ENCODE measurements at regions not wholly inside any gene's neighbourhood (a gene's known extent, or its start where the extent isn't known, plus 50 kb on each side); places are given as distances from the start of the nearest gene placed in this dataset.
A peak's percentile ranks its signal among the peaks of the same experiment; 100 is the strongest.
"Not testable (repeated sequence)": the region's sequence is repeated elsewhere in the genome, so short reads cannot be mapped to it uniquely, and the experiment has no call there.

DNA sequence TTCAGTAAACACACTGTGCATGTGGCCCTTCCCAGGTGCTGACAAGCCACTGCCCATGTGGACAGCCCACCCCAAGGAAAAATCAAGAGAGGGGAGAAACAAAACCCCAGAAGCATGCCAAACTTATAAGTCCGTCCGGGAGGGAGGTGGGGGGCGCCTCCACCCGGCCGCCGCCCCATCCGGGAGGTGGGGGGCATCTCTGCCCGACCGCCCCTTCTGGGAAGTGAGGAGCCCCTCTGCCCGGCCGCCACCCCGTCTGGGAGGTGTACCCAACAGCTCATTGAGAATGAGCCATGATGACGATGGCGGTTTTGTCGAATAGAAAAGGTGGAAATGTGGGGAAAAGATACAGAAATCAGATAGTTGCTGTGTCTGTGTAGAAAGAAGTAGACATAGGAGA, 53.8 kb upstream of the C2CD4B start:
- DNase-seq: no peak

DNA sequence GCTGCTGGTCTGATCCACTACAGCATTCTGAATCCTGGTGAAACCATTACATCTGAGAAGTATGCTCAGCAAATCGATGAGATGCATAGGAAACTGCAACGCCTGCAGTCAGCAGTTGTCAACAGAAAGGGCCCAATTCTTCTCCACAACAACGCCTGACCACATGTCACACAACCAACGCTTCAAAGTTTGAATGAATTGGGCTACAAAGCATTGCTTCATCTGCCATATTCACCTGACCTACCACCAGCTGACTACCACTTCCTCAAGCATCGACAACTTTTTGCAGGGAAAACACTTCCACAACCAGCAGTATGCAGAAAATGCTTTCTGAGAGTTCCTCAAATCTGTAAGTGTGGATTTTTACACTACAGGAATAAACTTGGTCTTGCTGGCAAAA, 54.7 kb upstream of the C2CD4B start:
- DNase-seq: no peak

DNA sequence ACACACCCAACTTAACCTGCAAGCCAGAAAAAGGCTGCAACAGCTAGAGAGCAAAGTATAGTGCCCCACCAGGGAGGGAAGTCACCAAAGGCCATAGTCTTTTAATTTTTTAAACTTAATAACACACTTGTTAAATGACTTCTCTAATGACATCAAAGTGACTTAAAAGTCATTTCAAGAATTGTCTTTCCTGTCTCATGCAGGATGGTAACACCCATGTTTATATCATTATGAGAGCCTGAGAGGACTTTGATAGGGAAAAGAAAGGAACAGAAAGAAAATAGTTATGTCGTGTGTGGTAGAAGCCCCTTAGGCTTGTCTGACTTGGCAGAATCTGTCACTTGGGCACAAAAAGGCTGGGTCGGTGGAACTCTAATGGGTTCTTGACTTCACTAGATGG, 57.9 kb upstream of the C2CD4B start:
- no peak for DNase-seq

DNA sequence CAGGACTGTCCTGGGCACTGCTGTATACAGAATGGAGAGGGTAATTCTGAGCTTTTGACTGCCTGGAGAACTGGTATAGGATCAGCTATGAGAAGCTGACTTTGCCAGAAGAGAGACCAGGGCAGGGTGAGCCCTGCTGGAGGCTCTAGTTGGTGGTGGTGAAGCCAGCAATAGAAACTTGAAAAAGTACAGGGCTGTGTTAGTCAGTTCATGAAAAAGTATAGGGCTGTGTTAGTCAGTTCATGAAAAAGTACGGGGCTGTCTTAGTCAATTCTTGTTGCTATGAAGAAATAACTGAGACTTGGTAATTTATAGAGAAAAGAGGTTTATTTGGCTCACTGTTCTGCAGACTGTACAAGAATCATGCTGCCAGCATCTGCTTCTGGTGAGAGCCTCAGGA, 63.5 kb upstream of the C2CD4B start:
- no peak for DNase-seq

DNA sequence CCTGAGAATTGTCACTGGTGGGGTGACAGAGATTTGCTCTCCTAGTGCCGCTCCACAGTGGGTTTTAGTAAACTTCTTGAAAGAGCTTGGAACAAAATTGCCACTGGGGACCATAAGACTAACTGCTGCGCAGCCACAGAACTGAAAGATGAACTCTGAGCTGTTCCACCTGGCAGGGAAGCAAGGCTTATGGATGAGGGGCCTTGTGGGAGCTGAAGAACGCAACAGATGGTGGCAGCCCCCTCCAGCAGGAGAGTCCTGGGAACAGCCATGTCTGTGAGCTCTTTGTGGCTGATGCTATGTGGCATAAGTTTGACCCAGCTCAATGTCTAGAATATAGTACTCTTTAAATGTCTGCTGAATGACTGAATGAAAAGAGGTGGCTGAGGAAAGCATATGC, 66.8 kb upstream of the C2CD4B start:
- no peak for DNase-seq

DNA sequence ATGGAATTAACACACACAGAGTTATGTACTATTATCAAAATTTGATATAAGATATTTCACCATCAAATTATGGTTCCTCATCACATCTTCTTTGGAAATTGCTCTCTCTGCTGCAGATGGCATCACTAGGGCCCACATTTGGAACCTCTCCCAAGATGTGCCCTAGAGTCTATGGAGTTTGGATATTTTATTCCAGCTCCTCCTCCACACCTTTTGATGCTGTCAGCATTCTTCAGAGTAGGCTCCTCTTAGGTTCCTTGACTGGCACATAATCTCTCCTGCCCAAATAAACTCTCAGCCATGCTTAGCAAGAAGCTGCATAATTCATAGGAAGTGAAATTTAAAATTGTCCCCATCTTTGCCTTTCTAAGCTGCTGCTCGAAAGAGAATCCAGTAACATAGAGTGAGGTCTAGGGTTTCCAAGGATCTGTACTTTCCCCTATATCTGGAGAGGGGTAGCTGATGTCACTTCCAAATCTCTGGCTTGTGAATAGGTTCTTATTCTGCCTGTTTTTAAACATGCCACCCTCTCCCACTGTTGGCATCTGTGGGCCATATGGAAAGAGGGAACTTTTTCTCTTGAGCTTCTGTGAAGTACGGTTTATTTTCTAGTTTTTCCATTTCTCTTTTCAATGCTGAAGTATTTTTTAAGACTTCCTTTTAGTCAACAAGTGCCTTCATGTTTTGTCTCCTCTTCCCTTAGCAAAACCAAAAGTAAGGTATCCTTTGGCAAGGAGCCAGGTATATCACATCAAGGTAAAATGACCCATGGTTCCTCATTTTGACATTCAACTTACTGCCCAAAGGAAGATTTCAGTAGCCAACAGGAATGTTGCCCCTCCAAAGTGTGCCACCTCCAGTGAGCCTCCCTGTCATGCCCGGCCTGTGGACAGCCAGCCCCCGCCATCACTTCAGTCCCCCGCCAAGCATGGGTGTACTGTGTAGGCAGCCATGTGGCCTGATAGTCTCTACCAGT, 75.3 kb upstream of the C2CD4B start:
- DNase-seq: no peak

DNA sequence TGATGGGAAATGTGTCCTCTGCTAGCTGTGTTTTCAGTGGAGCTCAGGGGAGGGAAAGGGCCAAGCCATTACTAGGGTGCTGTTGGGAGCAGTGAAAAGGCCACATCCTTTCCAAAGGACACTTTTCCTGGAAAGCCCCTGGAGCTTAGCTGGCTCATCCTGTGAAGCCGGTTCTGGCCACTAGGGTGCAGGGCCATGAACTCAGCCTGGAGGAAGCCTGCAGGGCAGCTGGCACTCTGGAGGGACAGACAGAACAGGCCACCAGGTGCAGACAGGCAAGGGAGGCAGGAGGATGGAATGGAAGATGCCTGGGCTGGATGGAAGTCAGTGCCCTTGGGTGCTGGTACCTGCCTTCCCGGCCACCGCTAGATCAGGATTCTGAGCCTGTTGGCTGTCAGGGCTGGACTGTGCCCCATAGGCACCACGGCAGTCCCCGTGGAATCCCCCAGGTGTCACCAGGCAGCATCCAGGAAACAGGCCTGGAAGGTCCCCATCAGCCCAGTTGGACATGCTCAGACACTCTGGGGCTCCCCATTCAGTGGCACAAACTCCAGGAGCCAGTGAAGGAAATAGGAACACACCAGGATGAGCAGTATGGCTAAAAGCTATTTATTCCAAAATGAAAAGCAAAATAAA, 76.2 kb upstream of the C2CD4B start:
- DNase-seq: no peak

DNA sequence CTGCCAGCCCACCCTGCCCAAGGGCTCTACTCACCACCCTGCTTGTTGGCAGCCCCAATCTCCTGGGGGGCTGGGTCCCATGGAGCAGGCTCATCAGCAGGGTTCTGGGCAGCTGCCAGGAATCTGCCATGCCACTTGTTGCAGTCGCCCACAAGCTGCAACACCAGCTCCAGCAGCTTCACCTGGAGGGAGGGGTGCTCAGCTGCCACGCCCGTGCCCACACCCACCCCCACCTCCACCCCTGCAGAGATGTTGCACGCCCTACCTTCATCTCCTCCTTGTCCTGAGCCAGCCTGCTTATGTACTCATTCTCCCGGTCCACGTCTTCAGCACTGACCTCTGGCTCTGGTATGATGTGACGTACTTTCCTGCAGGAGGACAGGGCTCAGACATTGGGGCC, 77.9 kb upstream of the C2CD4B start:
- DNase-seq: no peak

DNA sequence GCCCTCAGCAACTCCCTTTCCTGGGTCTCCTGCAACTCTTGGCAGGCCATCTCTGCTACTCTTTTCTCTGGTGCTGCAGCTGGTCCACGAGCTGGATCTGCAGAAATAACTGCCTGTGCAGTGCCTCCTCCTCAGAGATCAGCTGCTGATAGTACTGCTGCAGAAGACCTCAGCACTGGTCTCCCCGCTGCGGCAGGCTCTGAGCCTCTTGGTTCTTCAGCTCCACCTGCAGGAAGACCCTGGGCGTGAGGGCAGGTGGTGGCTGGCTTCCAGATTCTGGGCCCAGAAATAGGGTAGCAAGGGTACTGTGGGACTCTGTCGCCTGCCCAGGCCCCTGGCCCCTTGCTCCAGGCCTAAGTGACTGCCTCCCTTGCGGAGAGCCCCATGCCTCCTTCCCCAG, 79.7 kb upstream of the C2CD4B start:
- no peak for DNase-seq

DNA sequence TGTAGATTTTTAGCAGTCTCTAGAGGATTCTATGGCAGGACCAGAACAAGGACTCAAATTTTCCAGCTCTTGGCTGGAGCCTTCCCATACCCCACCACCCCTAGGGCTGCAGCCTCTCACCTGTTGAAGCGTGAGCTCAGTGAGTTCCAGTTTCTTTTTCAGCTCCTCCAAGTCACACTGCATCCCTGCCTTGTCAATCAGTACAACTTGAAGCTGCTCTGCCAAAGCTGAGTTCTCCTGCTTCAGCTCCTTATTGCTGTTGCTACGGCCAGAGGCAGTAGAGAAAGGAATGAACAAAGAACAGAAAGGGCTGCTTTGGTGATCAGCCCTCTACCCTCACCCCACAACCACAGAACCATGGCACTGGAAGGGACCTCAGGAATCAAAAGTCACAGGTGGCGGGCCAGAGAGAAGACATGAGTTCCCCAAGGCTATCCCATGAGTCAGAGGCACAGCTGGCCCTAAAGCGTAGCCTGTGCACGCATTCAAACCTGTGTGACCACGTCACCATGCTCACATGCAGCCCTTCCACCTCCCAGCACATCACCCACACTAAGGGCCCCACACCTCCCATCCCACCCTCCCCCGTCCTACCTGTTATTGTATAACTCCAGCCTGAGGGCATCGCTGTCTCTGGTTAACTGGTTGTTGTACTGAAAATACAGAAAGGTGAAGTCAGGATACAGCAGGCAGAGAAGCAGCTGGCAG, 83.3 kb upstream of the C2CD4B start:
- DNase-seq: no peak

DNA sequence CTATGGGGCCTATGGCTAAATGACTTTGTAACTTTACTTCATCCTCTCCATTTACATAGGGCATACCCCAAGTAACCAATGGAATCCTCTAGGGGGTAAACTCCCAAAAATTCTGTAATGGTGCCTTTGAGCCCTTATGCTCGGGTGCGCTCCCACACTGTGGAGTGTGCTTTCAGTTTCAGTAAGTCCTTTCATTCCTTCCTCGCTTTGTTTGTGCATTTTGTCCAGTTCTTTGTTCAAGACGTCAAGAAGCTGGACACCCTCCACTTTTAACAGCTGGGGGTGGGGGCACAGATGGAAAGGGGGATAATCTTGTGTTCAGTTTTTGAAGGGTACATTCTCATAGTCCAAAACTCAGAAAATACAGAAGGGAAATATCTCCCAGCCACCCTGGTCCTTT, 84.4 kb upstream of the C2CD4B start:
- DNase-seq: no peak

DNA sequence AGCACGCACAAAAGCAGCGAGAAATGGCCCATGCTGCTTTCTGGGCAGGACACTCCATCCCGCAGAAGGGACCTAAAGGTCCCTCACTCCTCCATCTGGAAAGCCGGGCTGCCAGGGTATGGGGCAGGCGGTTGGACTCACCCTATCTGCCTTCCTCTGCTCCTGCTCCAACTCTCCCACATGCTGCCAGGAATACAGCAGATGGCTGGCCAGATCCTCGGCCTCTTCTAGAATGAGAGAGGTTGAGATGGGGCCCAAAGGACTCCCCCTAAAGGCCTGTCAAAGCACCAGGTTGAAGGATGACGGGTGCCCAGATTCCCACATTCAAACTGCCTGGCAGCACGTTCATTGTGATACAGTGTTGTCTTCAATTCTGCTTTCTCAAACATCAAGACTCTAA, 85.1 kb upstream of the C2CD4B start:
- no peak for DNase-seq

DNA sequence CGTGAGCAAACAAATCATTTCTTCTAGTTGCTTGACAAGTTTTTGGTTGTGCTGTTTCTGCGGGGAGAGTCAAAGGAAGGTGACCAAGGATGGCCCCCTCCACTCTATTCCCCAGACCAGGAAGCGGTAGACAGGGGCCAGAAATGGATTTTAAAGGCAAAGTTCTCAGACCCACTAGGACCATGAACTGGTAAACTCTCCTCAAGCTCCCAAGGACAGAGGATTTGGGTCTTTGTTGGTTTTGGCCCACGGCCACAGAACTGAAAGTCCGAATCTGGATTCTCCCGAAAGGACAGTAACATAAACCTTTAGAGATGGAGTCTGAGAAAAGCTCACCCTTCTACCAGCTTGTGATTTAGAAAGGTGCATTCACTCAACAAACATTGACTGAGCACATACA, 85.9 kb upstream of the C2CD4B start:
- DNase-seq: no peak

DNA sequence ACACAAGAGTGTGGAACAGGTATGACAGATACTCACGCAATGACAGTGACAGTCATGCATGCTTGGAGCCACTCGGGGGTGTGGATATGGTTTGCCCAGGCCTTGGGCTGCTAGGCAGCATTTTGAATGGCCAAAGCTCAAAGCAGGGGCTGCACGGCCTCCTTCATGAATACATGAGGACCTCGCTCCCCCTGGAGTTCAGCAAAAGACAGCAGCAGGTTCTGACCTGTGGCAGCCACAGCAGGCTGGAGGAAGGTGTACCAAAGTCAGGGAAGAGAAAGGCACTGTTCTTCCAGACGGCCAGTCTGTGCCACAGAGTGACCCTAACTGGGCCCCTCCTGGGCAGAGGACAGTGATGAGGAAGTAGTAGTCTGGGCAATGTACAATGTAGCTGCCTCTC, 88.2 kb upstream of the C2CD4B start:
- DNase-seq: no peak

DNA sequence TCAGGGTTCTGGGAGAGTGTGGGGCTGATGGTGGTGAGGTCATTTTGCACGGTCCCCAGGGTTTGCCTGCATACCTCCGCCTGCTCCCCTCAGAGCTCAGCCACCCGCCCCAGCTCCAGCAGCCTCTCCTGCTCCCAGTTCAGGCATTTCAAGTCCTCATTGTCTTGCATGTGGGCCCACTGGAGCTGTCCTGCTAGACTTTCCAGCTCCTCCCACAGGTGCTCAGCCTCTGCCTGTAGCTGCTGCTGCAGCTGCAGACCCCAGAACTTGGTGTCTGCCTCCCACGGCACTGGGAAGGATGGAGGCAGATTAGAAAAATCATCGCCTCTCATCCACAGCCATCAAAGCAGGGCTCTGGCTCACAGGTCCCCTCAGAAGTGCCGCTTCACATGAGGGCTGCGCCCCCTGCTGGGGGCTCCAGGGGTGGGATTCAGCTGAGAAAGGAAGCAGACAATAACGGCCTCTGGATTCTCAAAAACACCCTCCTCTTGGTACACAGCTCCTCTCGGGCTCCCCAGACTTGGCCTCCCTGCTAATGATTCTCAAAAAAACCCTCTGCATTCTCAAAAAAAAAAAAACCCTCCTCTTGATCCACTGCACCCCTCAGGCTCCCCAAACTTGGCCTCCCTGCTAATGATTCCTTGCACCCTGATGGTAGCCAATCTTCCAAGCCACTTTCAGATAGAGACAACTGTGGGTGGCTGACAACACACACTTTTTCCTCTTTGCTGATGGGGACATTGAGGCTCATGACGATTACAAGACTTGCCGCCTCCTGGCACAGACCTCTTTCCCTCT, 89.3 kb upstream of the C2CD4B start:
- peak; percentile 49 for DNase-seq

DNA sequence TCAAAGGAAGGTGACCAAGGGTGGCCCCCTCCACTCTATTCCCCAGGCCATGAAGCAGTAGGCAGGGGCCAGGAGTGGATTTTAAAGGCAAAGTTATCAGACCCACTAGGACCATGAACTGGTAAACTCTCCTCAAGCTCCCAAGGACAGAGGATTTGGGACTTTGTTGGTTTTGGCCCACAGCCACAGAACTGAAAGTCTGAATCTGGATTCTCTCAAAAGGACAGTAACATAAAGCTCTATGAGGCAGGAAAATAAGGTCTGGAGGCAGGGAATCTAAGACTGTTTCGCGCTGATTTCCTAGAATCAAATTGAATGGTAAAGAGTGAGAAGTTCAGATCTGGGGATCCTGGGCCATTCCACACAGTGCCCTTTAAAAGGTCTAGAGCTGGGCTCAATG, 91.3 kb upstream of the C2CD4B start:
- not testable (repeated sequence) for DNase-seq

DNA sequence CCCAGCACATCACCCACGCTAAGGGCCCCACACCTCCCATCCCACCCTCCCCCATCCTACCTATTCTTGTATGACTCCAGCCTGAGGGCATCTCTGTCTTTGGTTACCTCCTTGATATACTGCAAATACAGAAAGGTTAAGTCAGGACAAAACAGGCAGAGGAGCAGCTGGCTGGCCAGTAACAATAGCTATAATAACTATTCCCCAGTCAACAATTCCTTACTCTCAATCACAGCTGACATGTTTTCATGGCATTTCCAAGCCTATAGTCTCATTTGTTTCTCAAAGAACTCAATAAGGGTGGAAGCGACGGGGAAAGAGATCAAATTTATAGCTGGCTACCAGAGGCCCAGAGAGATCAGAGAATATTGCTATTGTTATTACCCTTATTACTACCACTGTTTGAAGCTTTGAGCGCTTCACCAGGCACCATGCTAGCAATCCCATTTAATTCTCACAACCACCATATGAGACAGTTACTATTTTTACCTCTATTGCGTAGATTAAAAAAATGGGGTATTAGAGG, 93.0 kb upstream of the C2CD4B start:
- no peak for DNase-seq

DNA sequence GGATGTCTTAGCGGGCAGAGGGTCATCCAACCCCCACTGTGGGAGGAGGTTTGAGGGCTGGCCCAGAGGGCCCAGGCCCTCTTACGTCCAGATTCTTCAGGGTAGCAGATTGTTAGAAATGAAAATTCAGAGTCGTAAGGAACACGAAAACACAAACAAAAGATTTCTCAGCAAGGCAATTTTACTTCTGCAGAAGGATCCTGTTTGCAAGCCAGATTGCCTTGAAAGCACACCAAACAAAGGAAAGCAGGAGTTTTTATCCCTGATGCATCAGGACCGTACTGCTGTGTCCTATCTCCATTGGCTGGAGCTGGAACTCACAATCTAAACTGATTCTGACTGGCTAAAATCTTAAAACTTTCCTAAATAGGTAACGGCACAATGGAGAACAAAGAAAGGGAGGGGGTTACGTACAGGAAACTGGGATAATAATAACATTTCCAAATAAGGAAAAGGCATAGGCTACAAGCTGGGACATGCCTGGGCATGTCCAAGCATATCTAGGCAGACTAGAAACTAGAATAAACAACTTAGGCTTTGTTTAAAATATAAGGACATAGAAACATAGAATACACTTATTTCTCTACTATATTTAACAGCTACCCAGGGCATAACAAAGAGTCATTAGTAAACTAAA, 97.3 kb upstream of the C2CD4B start:
- no peak for DNase-seq

DNA sequence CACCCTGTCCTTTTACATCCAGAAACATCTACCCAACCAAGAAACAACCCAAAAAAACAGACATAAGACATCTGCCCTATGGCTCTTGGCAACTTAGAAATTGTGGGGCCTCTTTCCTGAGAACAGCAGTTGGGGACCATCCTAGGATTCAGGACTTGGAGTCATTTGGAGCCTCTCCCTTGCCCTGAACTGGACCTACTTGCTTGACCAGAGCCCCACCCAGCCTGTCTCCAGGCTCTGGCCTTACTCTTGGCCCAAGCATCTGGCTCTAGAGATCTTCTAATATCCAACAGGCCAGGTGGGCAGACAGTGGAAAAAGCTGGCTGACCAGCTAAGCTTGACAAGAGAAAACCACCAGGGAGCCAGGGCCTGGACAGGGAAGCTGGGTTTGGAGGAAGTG, 99.1 kb upstream of the C2CD4B start:
- no peak for DNase-seq

DNA sequence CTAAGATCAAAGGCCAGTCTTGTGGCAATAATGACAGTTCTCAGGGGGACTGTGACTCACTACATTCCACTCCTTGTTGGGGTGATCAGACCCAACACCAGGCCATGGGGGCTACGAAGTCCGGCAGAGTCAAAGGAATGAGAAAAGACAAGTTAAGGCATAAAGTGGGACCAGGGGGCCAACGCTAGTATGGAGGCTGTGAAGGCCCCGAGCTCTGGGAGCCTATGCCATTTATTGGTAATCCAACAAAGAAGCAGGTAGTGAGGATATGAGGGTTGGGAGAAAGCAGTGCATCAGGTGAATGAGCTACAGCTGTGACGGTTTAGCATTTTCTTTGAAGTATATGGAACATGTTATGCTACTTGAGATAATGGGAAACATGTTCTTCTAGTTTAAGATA, 104.4 kb upstream of the C2CD4B start:
- no peak for DNase-seq

DNA sequence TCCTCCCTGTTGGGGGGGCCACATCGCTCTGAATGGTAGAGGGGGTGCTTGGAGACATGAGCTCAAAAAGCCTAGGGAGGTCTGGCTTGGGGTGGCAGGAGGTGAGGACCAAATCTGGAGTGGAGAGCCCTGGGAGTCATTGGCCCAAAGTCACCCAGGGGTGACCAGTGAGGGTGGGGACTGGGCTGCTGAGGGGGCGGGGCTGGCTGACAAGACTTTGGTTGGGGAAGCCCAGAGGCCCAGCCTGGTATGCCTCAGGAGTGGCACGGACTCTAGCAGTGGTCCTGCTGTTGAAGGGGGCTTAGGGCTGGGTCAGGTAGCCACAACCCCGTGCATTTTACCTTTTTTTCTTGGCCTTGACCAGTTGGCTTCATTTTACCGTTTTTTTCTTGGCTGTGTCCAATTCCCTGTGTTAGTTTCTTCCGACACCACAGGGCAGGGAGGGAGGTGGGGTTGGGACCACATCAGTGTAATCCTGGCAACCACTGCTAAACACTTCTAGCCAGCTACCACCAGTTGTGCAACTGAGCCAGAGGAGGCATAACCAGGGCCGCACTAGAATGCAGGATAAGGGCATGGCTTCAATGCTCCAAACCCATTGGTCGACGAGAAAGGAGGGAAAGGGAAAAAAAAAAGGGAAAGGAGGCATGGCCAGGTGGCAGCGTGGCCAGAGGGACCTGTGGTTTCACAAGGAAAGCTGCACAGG, 105.3 kb upstream of the C2CD4B start:
- DNase-seq: no peak

DNA sequence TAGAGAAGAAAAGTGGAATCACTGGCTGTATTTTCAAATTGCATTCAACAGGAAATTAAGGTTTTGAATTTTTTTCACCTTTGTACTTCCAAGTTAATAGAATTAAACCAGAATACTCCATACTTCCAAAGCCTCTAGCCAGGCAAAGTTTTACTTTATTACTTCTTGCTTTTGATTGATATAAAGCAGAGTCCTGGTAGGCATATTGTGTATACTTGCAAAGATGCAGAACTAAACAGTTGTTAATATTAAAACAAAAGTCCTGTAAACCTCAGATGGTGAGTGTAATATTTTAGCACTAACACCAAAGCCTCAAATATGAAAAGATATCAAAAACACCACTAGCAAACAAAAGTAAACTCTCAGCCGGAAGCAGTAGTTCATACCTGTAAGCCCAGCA, 107.2 kb upstream of the C2CD4B start:
- DNase-seq: no peak

Data from NCI-H226 (cell line).